Fibroblast of upper back skin (primary cell): ENCODE measurements at regions not wholly inside any gene's neighbourhood (a gene's known extent, or its start where the extent isn't known, plus 50 kb on each side); places are given as distances from the start of the nearest gene placed in this dataset.

Source experiments
- DNase-seq: peaks from one replicate; pipeline ENCODE4 v3.0.0-alpha.2; 2013

- no peak for DNase-seq
Measured at GRCh38 chr12:118611295-118611694, 234.9 kb downstream of the SUDS3 start.

GRCh38 chr12:118611770-118612169, 235.4 kb downstream of the SUDS3 start:
- DNase-seq: no peak

- no peak for DNase-seq
Measured at GRCh38 chr12:118617611-118618450, 241.5 kb downstream of the SUDS3 start.

GRCh38 chr12:118618695-118619094, 242.3 kb downstream of the SUDS3 start:
- DNase-seq: no peak

GRCh38 chr12:118625050-118625675, 248.8 kb downstream of the SUDS3 start:
- no peak for DNase-seq

GRCh38 chr12:118633071-118633470, 256.7 kb downstream of the SUDS3 start:
- no peak for DNase-seq

GRCh38 chr12:118635276-118635675, 258.9 kb downstream of the SUDS3 start:
- no peak for DNase-seq

DNA sequence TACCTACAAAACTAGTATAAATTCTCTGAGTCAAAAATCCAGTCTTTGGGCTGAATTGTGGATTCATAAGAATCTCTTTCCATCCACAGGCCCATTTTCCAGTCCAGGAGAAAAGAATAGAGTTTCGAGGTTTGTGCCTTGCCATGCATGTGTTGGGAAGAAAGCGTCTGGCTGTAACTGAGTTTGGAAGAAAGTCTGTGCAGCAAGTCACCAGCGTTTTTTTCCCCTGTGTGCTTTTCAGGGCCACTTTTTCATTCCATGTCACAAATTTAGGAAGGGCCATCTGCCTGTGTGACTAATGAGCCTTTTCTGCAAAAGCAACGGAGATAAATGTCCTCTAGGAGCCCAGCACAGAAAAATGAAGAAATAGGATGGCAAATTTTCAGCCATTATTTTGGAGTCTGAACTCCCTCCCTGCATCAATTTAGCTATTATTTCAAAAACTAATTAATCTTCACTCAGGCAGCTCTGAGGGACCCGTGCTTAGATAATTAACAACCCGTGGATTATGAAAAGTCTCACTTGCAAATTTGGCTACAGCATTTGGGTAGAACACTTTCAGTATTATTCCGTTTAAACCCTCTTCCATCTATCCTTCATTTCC, 261.5 kb downstream of the SUDS3 start:
- DNase-seq: no peak

GRCh38 chr12:118641249-118641648, 264.9 kb downstream of the SUDS3 start:
- DNase-seq: no peak

DNA sequence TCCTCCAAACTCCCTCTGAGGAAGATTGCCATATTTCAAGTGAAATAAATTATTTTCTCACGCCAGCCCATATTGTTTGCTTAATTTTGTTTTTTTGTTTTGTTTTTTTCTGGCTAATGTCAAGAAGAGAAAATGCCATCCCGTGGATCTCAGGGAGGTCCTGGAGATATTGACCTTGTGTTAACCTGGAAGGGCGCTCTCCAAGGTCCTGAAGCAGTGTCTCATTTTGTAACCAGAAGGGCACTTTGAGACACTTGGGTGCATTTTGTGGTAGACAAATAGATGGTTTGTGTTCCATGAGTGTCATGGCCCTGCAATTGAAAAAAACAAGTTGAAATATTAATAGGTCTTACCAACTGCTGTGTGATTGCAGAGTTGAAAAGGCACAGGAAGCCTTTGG, 268.9 kb downstream of the SUDS3 start:
- no peak for DNase-seq

GRCh38 chr12:118649765-118650585, 273.6 kb downstream of the SUDS3 start:
- no peak for DNase-seq

DNA sequence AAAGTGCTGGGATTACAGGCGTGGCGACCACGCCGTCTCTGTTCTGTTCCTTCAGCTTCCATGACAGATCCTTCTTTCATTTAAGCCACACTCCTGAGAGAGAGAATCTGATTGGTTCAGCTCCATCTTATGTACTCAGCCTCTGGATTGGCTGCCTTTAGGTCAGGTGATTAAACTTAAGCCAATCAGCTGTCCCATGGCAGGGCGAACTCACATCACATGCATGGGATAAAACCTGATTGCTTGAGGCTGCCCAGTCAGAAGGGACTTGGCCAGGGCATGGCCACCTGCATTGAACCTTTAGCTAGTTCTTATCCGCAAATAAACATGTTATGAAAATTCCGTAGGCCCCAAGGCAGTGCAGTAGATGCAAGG, 274.2 kb downstream of the SUDS3 start:
- DNase-seq: no peak

GRCh38 chr12:118651487-118651886, 275.1 kb downstream of the SUDS3 start:
- DNase-seq: no peak

DNA sequence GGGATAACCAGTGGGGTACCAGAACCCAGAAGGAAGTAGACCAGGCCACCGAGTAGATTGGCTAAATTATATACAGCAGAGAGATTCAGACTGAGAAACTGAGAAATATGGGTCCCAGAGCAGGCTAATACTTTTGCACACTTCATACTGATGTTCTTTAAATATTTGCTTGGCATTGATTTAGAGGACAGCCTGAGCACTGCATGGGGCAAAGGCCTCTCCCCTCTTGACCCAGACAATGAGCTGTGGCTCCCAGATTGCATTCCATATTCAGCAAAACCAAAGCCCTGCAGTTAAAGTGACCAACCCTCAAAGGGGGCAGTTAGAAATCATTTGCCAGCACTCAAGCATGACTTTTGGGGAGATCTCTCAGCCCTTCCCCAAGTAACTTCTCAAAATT, 279.2 kb downstream of the SUDS3 start:
- no peak for DNase-seq

GRCh38 chr12:118680356-118680963, 300.9 kb upstream of the SRRM4 start:
- no peak for DNase-seq

GRCh38 chr12:118682656-118683055, 298.7 kb upstream of the SRRM4 start:
- no peak for DNase-seq

DNA sequence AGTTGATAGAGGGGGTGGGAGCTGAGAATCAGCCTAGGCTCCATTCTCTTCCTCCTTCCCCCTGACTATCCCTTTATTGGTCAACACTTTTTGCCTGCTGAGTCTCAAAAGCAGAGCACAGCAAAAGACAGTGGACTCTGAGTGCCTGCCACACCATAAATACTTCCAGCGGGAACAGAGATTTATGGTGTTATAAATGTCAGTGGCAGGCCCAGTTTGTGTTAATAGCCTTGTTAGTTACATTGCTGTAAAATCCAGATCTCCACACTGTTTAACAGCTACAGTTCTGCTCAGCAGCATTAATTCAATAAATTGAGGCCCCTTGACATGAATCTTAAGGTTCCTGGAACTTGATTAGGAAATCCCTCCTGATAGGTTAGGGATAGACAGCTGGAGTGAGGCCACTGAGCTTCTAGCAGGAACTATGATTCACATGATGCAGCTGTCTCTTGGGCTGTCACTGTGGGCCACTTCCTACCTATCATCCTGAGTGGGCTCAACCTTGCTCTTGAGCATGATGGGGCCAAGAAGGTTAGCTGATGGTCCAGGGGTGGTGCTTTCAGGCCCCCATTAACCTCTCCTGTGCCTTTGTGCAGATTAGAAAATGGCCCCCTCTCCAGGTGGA, 295.2 kb upstream of the SRRM4 start:
- no peak for DNase-seq

GRCh38 chr12:118689793-118690192, 291.5 kb upstream of the SRRM4 start:
- DNase-seq: no peak

DNA sequence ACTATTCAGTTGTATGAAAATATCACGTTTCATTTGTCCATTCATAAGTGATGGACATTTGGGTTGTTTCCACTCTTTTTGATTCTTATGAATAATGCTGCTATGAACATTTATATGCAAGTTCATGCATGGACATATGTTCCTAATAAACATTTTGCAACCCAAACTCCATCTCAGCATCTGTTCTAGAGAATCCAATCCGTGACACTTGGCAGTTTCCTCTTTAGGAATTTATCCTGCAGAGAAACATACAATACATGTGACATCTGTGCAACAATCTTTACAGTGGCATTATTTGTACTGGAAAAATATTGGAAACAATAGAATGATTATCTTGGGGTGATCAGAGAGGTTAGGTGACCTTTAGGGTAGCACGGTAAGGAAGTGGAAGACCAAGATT, 290.8 kb upstream of the SRRM4 start:
- no peak for DNase-seq

DNA sequence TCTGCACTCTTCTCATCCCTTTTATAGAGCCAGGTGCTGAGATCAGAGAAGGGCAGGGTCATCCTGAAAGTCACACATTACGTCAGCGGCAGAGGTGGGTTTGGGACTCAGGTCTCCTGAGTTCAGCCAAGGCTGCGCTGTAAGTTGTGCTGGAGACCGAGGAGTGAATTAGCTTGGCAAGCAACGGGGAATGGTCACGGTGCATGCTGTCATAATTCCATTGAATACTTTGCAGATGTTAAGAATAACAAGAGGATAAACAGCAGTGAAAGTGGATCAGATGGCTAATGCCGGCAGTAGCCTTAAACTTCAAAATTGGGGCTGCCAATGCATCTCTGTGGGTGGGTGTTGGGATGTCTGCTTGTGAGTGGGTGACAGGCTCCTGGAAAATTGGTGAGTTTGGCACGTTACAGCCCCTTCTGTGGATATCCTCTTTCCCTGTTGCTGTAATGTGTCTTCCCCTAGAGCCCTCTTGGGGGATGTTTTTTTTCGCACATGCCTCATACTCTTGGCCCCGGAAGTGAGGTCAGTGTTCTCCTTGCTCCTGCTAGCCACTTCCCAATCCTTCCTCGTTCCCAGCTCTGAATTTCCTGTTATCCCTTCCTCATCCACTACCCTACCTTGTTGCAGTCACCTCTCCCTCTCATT, 287.1 kb upstream of the SRRM4 start:
- no peak for DNase-seq

DNA sequence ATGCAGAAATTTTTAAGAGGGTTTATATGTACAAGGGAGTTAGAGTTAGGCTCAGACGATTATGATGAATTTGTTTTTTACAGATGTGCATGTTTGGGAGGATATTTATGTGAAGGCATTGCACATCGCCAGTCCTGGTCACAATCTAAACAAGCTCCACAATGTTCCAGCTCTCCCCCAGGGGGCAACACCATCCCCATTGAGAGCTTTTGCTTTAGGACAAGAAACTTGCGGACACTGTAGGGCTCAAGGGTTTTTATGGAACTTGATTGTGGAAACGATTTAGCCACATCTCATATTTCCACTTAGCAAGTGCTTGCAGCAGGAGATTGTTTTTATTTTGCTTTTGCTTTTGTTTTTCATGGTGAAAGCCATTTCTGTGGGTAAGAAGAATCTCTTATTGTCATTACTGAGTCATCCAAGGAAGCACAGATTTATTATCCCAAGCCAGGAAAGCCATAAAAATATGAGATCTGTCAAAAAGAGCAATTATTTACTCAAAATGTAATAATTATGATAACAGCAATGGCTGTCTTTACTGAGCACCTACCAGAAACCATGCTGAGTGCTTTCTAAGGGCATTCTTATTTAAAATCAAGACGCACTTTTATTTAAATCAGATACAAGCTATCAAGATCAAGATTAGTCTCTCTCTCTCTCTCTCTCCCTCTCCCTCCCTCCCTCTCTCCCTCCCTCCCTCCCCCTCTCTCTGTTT, 276.7 kb upstream of the SRRM4 start:
- DNase-seq: no peak
